ENCODE measurements at regions not wholly inside any gene's neighbourhood (a gene's known extent, or its start where the extent isn't known, plus 50 kb on each side); places are given as distances from the start of the nearest gene placed in this dataset.

GRCh38 chr12:127178463-127178862, 1088.5 kb upstream of the TMEM132C start:
- TF ChIP-seq CTCF (IDR thresholded peaks at IDR 0.05 in 8 of 11, conservative IDR thresholded peaks at IDR 0.05 in 3 of 11): no peak
- 81 to 100% (median 97%) methylated on average over 1 of the region's 1 CpG for WGBS, 5 donors

GRCh38 chr12:127179176-127179575, 1087.8 kb upstream of the TMEM132C start:
- WGBS, 5 donors: 74 to 87% (median 81%) methylated on average over 6 of the region's 6 CpGs
- intact Hi-C loops (cut with DNase I; ENCODE audit: low total_unique reads): no loop called here
- H3K4me1 ChIP-seq: no peaks in the 10 kb centered on the region

More at GRCh38 chr12:127178463-127178862, 1088.5 kb upstream of the TMEM132C start:
- H3K27me3 ChIP-seq (replicated peaks in 1 of 7): no peaks in the 10 kb centered on the region
- intact Hi-C loops (cut with DNase I; ENCODE audit: low total_unique reads): no loop called here
- no peaks in the 10 kb centered on the region for H3K4me1 ChIP-seq
- H3K4me3 ChIP-seq: no peak overlapping the region
- no peak for DNase-seq
- peaks cover 8 to 35% (median 24%) of the 10 kb centered on the region in 8 donors for H3K9me3 ChIP-seq
- no peak overlapping the region for H3K27ac ChIP-seq
- no peaks in the 10 kb centered on the region for H3K36me3 ChIP-seq

GRCh38 chr12:127182018-127182417, 1085.0 kb upstream of the TMEM132C start:
- intact Hi-C loops (cut with DNase I; ENCODE audit: low total_unique reads): no loop called here
- WGBS, 5 donors: 89 to 93% (median 91%) methylated on average over 6 of the region's 6 CpGs
- H3K36me3 ChIP-seq: no peaks in the 10 kb centered on the region
- H3K9me3 ChIP-seq: peaks cover 1 to 17% (median 12%) of the 10 kb centered on the region in 8 donors
- no peak overlapping the region for H3K4me3 ChIP-seq
- no peak overlapping the region for H3K27ac ChIP-seq
- TF ChIP-seq POLR2A (IDR thresholded peaks at IDR 0.05) (no peak), POLR2AphosphoS5 (IDR thresholded peaks at IDR 0.05) (no peak), CTCF (IDR thresholded peaks at IDR 0.05 in 8 of 11, conservative IDR thresholded peaks at IDR 0.05 in 3 of 11) (no peak)
- H3K27me3 ChIP-seq (replicated peaks in 1 of 7): no peaks in the 10 kb centered on the region
- no peaks in the 10 kb centered on the region for H3K4me1 ChIP-seq
- DNase-seq: no peak

More at GRCh38 chr12:127179176-127179575, 1087.8 kb upstream of the TMEM132C start:
- Histone ChIP-seq H3K27ac (no peak overlapping the region), H3K27me3 (replicated peaks in 1 of 7) (no peaks in the 10 kb centered on the region), H3K4me3 (no peak overlapping the region), H3K9me3 (peaks cover 8 to 35% (median 24%) of the 10 kb centered on the region in 8 donors), H3K36me3 (no peaks in the 10 kb centered on the region)
- no peak for DNase-seq
- TF ChIP-seq CTCF (IDR thresholded peaks at IDR 0.05 in 8 of 11, conservative IDR thresholded peaks at IDR 0.05 in 3 of 11) (no peak), POLR2A (IDR thresholded peaks at IDR 0.05) (no peak), POLR2AphosphoS5 (IDR thresholded peaks at IDR 0.05) (no peak)

GRCh38 chr12:127189992-127190391, 1077.0 kb upstream of the TMEM132C start:
- 89 to 97% (median 95%) methylated on average over 1 of the region's 1 CpG for WGBS, 5 donors
- Histone ChIP-seq H3K27ac (no peak overlapping the region), H3K9me3 (peaks cover 0 to 11% (median 6%) of the 10 kb centered on the region in 8 donors), H3K27me3 (replicated peaks in 1 of 7) (no peaks in the 10 kb centered on the region), H3K4me1 (no peaks in the 10 kb centered on the region), H3K36me3 (no peaks in the 10 kb centered on the region), H3K4me3 (no peak overlapping the region)
- no peak for DNase-seq
- no peak for TF ChIP-seq POLR2A (IDR thresholded peaks at IDR 0.05)
- no peak for TF ChIP-seq CTCF (IDR thresholded peaks at IDR 0.05 in 8 of 11, conservative IDR thresholded peaks at IDR 0.05 in 3 of 11)
- TF ChIP-seq POLR2AphosphoS5 (IDR thresholded peaks at IDR 0.05): no peak
- intact Hi-C loops (cut with DNase I; ENCODE audit: low total_unique reads): no loop called here
